BLaER1 (cell line): ENCODE measurements at regions not wholly inside any gene's neighbourhood (a gene's known extent, or its start where the extent isn't known, plus 50 kb on each side); places are given as distances from the start of the nearest gene placed in this dataset.
"Not testable (repeated sequence)": the region's sequence is repeated elsewhere in the genome, so short reads cannot be mapped to it uniquely, and the experiment has no call there.

ENCODE experiments used
- H3K27ac ChIP-seq: shearing (Covaris generic); formaldehyde crosslinking; 2 replicates; pipeline ENCODE4 v1.8.1; 2022
- H3K27me3 ChIP-seq: shearing (Covaris generic); formaldehyde crosslinking; 2 replicates; pipeline ENCODE4 v1.8.1; 2022
- H3K36me3 ChIP-seq: shearing (Covaris generic); formaldehyde crosslinking; 2 replicates; pipeline ENCODE4 v1.8.1; 2022
- H3K4me1 ChIP-seq: shearing (Covaris generic); formaldehyde crosslinking; 2 replicates; pipeline ENCODE4 v1.8.1; 2022
- H3K4me2 ChIP-seq: shearing (Covaris generic); formaldehyde crosslinking; 2 replicates; pipeline ENCODE4 v1.8.1; 2022
- H3K4me3 ChIP-seq: shearing (Covaris generic); formaldehyde crosslinking; 2 replicates; pipeline ENCODE4 v1.8.1; 2022
- H3K9ac ChIP-seq: shearing (Covaris generic); formaldehyde crosslinking; 2 replicates; pipeline ENCODE4 v1.8.1; 2022
- H3K9me3 ChIP-seq: shearing (Covaris generic); formaldehyde crosslinking; 2 replicates; pipeline ENCODE4 v1.8.1; 2022
- H4K20me1 ChIP-seq: shearing (Covaris generic); formaldehyde crosslinking; 2 replicates; pipeline ENCODE4 v1.8.1; 2022
- Cebpa-rat ChIP-seq: shearing (Covaris generic); IDR thresholded peaks from 2 replicates; pipeline ENCODE4 v1.8.1; 2022

GRCh38 chr11:90496722-90497121 is 273.9 kb upstream of the CHORDC1 start:
- no peak overlapping the region for H3K4me2 ChIP-seq
- no peak for TF ChIP-seq Cebpa-rat
- H3K27me3 ChIP-seq: no peaks in the 10 kb centered on the region
- H4K20me1 ChIP-seq: no peaks in the 10 kb centered on the region
- H3K9me3 ChIP-seq: no peaks in the 10 kb centered on the region
- H3K36me3 ChIP-seq: no peaks in the 10 kb centered on the region
- no peak overlapping the region for H3K9ac ChIP-seq
- H3K4me1 ChIP-seq: peaks cover 6% of the 10 kb centered on the region
- H3K4me3 ChIP-seq: no peak overlapping the region
- H3K27ac ChIP-seq: no peak overlapping the region

DNA sequence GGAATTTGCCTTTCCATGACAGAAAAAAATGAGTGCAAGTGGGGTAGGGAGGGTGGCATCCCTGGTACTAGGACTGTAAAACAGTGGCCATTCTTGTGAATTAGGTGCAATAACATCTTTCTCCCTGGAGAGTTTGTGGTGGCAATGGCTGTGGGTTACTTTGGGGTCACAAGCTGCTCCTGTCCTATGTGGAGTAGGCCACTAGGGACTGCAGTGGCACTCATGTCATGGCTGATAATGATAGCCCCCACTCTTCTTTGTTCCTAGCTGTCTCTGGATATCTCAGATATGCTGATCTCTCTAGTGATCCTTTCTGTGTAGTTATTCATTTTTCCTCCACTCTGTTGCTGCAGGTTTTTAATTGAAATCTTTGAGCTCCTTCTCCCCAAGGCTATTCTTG is 270.5 kb upstream of the CHORDC1 start:
- H3K27ac ChIP-seq: no peak overlapping the region
- no peak for TF ChIP-seq Cebpa-rat
- no peaks in the 10 kb centered on the region for H3K9me3 ChIP-seq
- H3K4me2 ChIP-seq: no peak overlapping the region
- peaks cover 6% of the 10 kb centered on the region for H3K4me1 ChIP-seq
- no peak overlapping the region for H3K4me3 ChIP-seq
- H3K27me3 ChIP-seq: no peaks in the 10 kb centered on the region
- no peak overlapping the region for H3K9ac ChIP-seq
- H3K36me3 ChIP-seq: no peaks in the 10 kb centered on the region
- H4K20me1 ChIP-seq: no peaks in the 10 kb centered on the region

DNA sequence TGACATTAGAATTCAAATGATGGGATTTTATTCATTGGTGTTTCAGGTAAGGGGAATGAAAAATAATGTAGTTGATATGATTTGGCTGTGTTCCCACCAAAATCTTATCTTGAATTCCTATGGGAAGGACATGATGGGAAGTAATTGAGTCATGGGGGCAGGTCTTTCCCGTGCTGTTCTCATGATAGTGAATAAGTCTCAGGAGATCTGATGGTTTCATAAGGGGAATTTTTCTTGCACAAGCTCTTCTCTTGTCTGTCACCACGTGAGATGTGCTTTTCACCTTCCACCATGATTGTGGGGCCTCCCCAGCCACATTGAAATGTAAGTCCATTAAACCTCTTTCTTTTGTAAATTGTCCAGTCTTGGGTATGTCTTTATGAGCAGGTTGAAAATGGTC is 268.6 kb upstream of the CHORDC1 start:
- peaks cover 6% of the 10 kb centered on the region for H3K4me1 ChIP-seq
- H3K4me2 ChIP-seq: no peak overlapping the region
- no peaks in the 10 kb centered on the region for H3K36me3 ChIP-seq
- H4K20me1 ChIP-seq: no peaks in the 10 kb centered on the region
- H3K4me3 ChIP-seq: no peak overlapping the region
- H3K27ac ChIP-seq: no peak overlapping the region
- H3K9me3 ChIP-seq: no peaks in the 10 kb centered on the region
- TF ChIP-seq Cebpa-rat: no peak
- H3K27me3 ChIP-seq: no peaks in the 10 kb centered on the region
- H3K9ac ChIP-seq: no peak overlapping the region

GRCh38 chr11:90476442-90477007 is 253.7 kb upstream of the CHORDC1 start:
- no peak overlapping the region for H3K27ac ChIP-seq
- H3K4me2 ChIP-seq: no peak overlapping the region
- H3K27me3 ChIP-seq: no peaks in the 10 kb centered on the region

GRCh38 chr11:90468923-90469322 is 246.1 kb upstream of the CHORDC1 start:
- Histone ChIP-seq H3K36me3 (no peaks in the 10 kb centered on the region), H4K20me1 (no peaks in the 10 kb centered on the region), H3K9me3 (no peaks in the 10 kb centered on the region), H3K27ac (no peak overlapping the region), H3K9ac (no peak overlapping the region), H3K4me1 (no peaks in the 10 kb centered on the region), H3K27me3 (no peaks in the 10 kb centered on the region), H3K4me3 (no peak overlapping the region), H3K4me2 (no peak overlapping the region)
- no peak for TF ChIP-seq Cebpa-rat

More at GRCh38 chr11:90476442-90477007, 253.7 kb upstream of the CHORDC1 start:
- Histone ChIP-seq H3K4me1 (no peaks in the 10 kb centered on the region), H3K36me3 (no peaks in the 10 kb centered on the region), H3K9ac (no peak overlapping the region), H3K4me3 (no peak overlapping the region), H4K20me1 (no peaks in the 10 kb centered on the region), H3K9me3 (no peaks in the 10 kb centered on the region)
- peak; percentile 44; the same call in 1 of the 2 replicates for TF ChIP-seq Cebpa-rat

GRCh38 chr11:90465553-90465952 is 242.7 kb upstream of the CHORDC1 start:
- no peaks in the 10 kb centered on the region for H3K36me3 ChIP-seq
- H3K9me3 ChIP-seq: no peaks in the 10 kb centered on the region
- H3K4me1 ChIP-seq: no peaks in the 10 kb centered on the region
- H3K27ac ChIP-seq: no peak overlapping the region
- no peak for TF ChIP-seq Cebpa-rat
- H3K27me3 ChIP-seq: no peaks in the 10 kb centered on the region
- H4K20me1 ChIP-seq: no peaks in the 10 kb centered on the region
- H3K9ac ChIP-seq: no peak overlapping the region
- H3K4me3 ChIP-seq: no peak overlapping the region
- no peak overlapping the region for H3K4me2 ChIP-seq

DNA sequence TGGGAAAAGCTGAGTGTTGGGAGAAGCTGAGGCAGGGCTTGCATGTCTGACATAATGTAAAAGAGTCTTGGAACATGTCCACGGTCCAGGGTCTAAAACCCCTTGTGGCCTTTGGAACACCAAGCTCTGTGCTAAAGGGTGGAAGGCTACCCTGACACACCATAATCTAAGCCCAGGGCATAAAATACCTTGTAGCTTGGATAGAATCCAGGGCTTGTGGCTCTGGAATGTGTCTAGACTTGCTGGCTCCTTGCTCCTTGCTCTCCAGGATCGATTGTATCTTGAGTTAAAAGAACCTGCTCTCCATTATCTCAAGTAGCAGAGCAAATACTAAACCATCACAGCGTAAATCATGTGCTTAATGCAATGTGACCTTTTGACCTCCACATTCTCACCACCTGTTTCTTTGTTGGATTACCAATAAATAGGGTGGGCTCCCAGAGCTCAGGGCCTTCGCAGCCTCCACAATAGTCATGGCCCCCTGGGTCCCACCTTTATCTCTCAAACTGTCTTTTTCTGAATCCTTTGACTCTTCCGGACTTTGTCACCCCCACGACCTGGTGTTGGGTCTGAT is 232.6 kb upstream of the CHORDC1 start:
- not testable (repeated sequence) for H3K27ac ChIP-seq, H3K4me3 ChIP-seq, H3K9ac ChIP-seq, H3K4me2 ChIP-seq, H3K9me3 ChIP-seq, H3K27me3 ChIP-seq, H4K20me1 ChIP-seq, H3K4me1 ChIP-seq, H3K36me3 ChIP-seq

- no peaks in the 10 kb centered on the region for H3K27me3 ChIP-seq
Observed at GRCh38 chr11:90453525-90453924, 230.7 kb upstream of the CHORDC1 start.

GRCh38 chr11:90449606-90450005 is 226.8 kb upstream of the CHORDC1 start:
- H3K36me3 ChIP-seq: no peaks in the 10 kb centered on the region
- no peaks in the 10 kb centered on the region for H4K20me1 ChIP-seq
- no peaks in the 10 kb centered on the region for H3K9me3 ChIP-seq
- H3K27ac ChIP-seq: no peak overlapping the region
- no peak overlapping the region for H3K4me3 ChIP-seq
- 0 out of 2 replicates have a peak, but pooled peaks cover 3% of the 10 kb centered on the region for H3K4me1 ChIP-seq
- no peak overlapping the region for H3K4me2 ChIP-seq
- H3K9ac ChIP-seq: no peak overlapping the region
- TF ChIP-seq Cebpa-rat: no peak
- H3K27me3 ChIP-seq: no peaks in the 10 kb centered on the region

More at GRCh38 chr11:90453525-90453924, 230.7 kb upstream of the CHORDC1 start:
- H3K4me2 ChIP-seq: no peak overlapping the region
- H4K20me1 ChIP-seq: no peaks in the 10 kb centered on the region
- no peaks in the 10 kb centered on the region for H3K4me1 ChIP-seq
- H3K4me3 ChIP-seq: no peak overlapping the region
- H3K9me3 ChIP-seq: no peaks in the 10 kb centered on the region
- no peak for TF ChIP-seq Cebpa-rat
- no peaks in the 10 kb centered on the region for H3K36me3 ChIP-seq
- no peak overlapping the region for H3K27ac ChIP-seq
- H3K9ac ChIP-seq: no peak overlapping the region

DNA sequence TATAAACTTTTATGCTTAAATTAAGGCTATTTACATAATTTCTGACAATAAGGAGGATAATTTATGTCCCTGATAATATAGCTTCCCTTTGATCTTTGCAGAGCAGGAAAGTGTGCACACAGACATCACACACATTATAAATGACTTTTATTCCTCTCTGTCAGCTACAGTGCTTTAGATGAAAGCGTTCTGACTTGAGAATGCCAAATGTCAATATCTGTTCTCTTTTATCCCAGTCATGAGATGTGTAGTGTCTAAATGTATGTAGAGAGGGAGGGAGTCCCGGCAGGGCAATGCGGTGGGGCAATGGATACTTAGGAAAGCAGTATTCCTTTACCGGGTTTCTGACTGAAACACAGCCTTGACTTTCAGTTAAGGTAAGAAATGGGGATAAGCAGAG is 225.4 kb upstream of the CHORDC1 start:
- TF ChIP-seq Cebpa-rat: no peak
- H3K27me3 ChIP-seq: no peaks in the 10 kb centered on the region
- H4K20me1 ChIP-seq: no peaks in the 10 kb centered on the region
- no peak overlapping the region for H3K27ac ChIP-seq
- no peaks in the 10 kb centered on the region for H3K36me3 ChIP-seq
- no peak overlapping the region for H3K4me3 ChIP-seq
- H3K4me1 ChIP-seq: 0 out of 2 replicates have a peak, but pooled peaks cover 3% of the 10 kb centered on the region
- no peak overlapping the region for H3K4me2 ChIP-seq
- no peak overlapping the region for H3K9ac ChIP-seq
- no peaks in the 10 kb centered on the region for H3K9me3 ChIP-seq

GRCh38 chr11:90447618-90448017 is 224.8 kb upstream of the CHORDC1 start:
- Histone ChIP-seq H4K20me1 (no peaks in the 10 kb centered on the region), H3K27ac (no peak overlapping the region), H3K27me3 (no peaks in the 10 kb centered on the region), H3K36me3 (no peaks in the 10 kb centered on the region), H3K9ac (no peak overlapping the region), H3K4me1 (0 out of 2 replicates have a peak, but pooled peaks cover 3% of the 10 kb centered on the region), H3K9me3 (no peaks in the 10 kb centered on the region), H3K4me3 (no peak overlapping the region), H3K4me2 (no peak overlapping the region)
- no peak for TF ChIP-seq Cebpa-rat
